Endothelial cell of umbilical vein (primary cell): ENCODE measurements at regions not wholly inside any gene's neighbourhood (a gene's known extent, or its start where the extent isn't known, plus 50 kb on each side); places are given as distances from the start of the nearest gene placed in this dataset.

Experiments used
- BruUV-seq: library from RNA; stranded (reverse); fragments of 400-500 nt; replicated peaks from 2 replicates; lab custom pipeline; 2021; lab: Mats Ljungman, UMichigan
- CTCF ChIA-PET: fragments of 300-600, 350-600 bp; sonication (Branson Sonifier 250); formaldehyde crosslinking; loops from one replicate; lab custom pipeline; 2021; ENCODE audit warnings: antibody characterized with exemption, inconsistent platforms; lab: Charles Lee
- POLR2A ChIA-PET: fragments of 300-600, 350-600 bp; sonication (Branson Sonifier 250); formaldehyde crosslinking; loops from one replicate; lab custom pipeline; 2021; ENCODE audit warnings: antibody characterized with exemption, inconsistent platforms; lab: Charles Lee
- DNase-seq: peaks from one replicate; pipeline ENCODE4 v3.0.0-alpha.2; 2011; ENCODE audit warnings: low read depth, low spot score
- FAIRE-seq: peaks from 2 replicates; lab custom pipeline; 2011; peaks lifted over from hg19 to GRCh38; lab: Jason Lieb, UNC
- H2AFZ ChIP-seq: 2 replicates; pipeline ENCODE4 v1.6.0; 2012; ENCODE audit warnings: low read depth, low read length, control low read depth, inconsistent platforms
- H3K27ac ChIP-seq: 2 replicates; pipeline ENCODE4 v1.5.1; 2011; ENCODE audit warnings: low read depth, mild to moderate bottlenecking, control low read depth, low read length, moderate library complexity; ENCODE audit not compliant: insufficient read depth
- H3K27me3 ChIP-seq, 2 experiments: 2 replicates each; pipeline versions ENCODE4 v1.6.0 to v1.6.1; 2011; ENCODE audit warnings: low read length in 2 of 2, mixed read lengths in 1 of 2; ENCODE audit not compliant: control insufficient read depth in 2 of 2, insufficient read depth in 2 of 2
- H3K36me3 ChIP-seq, 2 experiments: 2 replicates in 1 of 2; 3 replicates in 1 of 2; pipeline ENCODE4 v1.5.1; 2011; ENCODE audit warnings: low read length in 2 of 2, mild to moderate bottlenecking in 1 of 2, moderate library complexity in 1 of 2; ENCODE audit not compliant: control insufficient read depth in 2 of 2, insufficient read depth in 2 of 2; ENCODE audit errors: extremely low read depth in 1 of 2
- H3K4me1 ChIP-seq: 3 replicates; pipeline ENCODE4 v1.5.1; 2011; ENCODE audit warnings: mild to moderate bottlenecking, low read length; ENCODE audit not compliant: control insufficient read depth, insufficient read depth; ENCODE audit errors: extremely low read depth
- H3K4me2 ChIP-seq: 2 replicates; pipeline ENCODE4 v1.6.1; 2011; ENCODE audit warnings: low read length, control low read depth, mixed read lengths; ENCODE audit not compliant: insufficient read depth
- H3K4me3 ChIP-seq, 3 experiments: fragments of 200-600 bp in 1 of 3; sonication (generic), shearing (Covaris generic) in 1 of 3; replicated peaks in 1 of 3; 2 replicates each; pipeline ENCODE4 v1.5.1; 2011 to 2016; ENCODE audit warnings: control low read depth in 3 of 3, low read length in 3 of 3, mild to moderate bottlenecking in 2 of 3, inconsistent platforms in 1 of 3, low read depth in 1 of 3, moderate library complexity in 1 of 3; ENCODE audit not compliant: insufficient read depth in 1 of 3
- H3K79me2 ChIP-seq: 2 replicates; pipeline ENCODE4 v1.6.0; 2012; ENCODE audit warnings: low read length, inconsistent platforms; ENCODE audit not compliant: control insufficient read depth, insufficient read depth
- H3K9ac ChIP-seq: replicated peaks from 2 replicates; pipeline ENCODE3; 2011; ENCODE audit warnings: low read length, control low read depth; ENCODE audit not compliant: insufficient read depth; ENCODE audit errors: extremely low read depth
- H3K9me1 ChIP-seq: replicated peaks from 3 replicates; pipeline ENCODE4 v1.6.0; 2011; ENCODE audit warnings: mild to moderate bottlenecking, low read length; ENCODE audit not compliant: control insufficient read depth, insufficient read depth; ENCODE audit errors: extremely low read depth
- H3K9me3 ChIP-seq: replicated peaks from 2 replicates; pipeline ENCODE4 v1.5.1; 2012; ENCODE audit warnings: low read length, inconsistent platforms; ENCODE audit not compliant: control insufficient read depth, insufficient read depth
- H4K20me1 ChIP-seq: replicated peaks from 2 replicates; pipeline ENCODE3; 2011; ENCODE audit warnings: mild to moderate bottlenecking, low read length; ENCODE audit not compliant: control insufficient read depth, insufficient read depth; ENCODE audit errors: extremely low read depth
- CTCF ChIP-seq, 2 donors: IDR thresholded peaks; 1 replicate in 1 of 2; 2 replicates in 1 of 2; pipeline ENCODE4 v1.5.1; 2011; ENCODE audit warnings: low read length in 2 of 2, mild to moderate bottlenecking in 2 of 2, moderate library complexity in 2 of 2, control low read depth in 1 of 2, inconsistent platforms in 1 of 2, low read depth in 1 of 2; ENCODE audit not compliant: insufficient read depth in 1 of 2; ENCODE audit errors: extremely low read depth in 1 of 2
- EZH2 ChIP-seq: IDR thresholded peaks from 2 replicates; pipeline ENCODE4 v1.6.1; 2012; ENCODE audit warnings: borderline replicate concordance, low read depth, mild to moderate bottlenecking, moderate library complexity, low read length, inconsistent platforms; ENCODE audit not compliant: severe bottlenecking
- FOS ChIP-seq: IDR thresholded peaks from 2 replicates; pipeline ENCODE4 v1.6.1; 2011; ENCODE audit warnings: mild to moderate bottlenecking, low read length, moderate library complexity, borderline replicate concordance; ENCODE audit not compliant: insufficient read depth
- GATA2 ChIP-seq: IDR thresholded peaks from 2 replicates; pipeline ENCODE4 v1.7.0; 2011; ENCODE audit warnings: low read depth, mild to moderate bottlenecking, moderate library complexity, mixed read lengths, low read length; ENCODE audit not compliant: insufficient read length, insufficient read depth
- JUN ChIP-seq: IDR thresholded peaks from 2 replicates; pipeline ENCODE4 v1.6.1; 2011; ENCODE audit warnings: borderline replicate concordance, low read depth; ENCODE audit not compliant: insufficient read length, insufficient read depth
- MAX ChIP-seq: IDR thresholded peaks from 2 replicates; pipeline ENCODE4 v1.6.1; 2011; ENCODE audit not compliant: insufficient read depth, insufficient read length
- MYC ChIP-seq: IDR thresholded peaks from one replicate; pipeline ENCODE4 v1.6.1; 2011; ENCODE audit warnings: mild to moderate bottlenecking, low read depth, low read length
- POLR2A ChIP-seq: IDR thresholded peaks from 2 replicates; pipeline ENCODE4 v1.6.1; 2012; ENCODE audit warnings: low read depth, mild to moderate bottlenecking, control low read depth, low read length
- POLR2AphosphoS5 ChIP-seq: IDR thresholded peaks from 2 replicates; pipeline ENCODE4 v1.6.1; 2012; ENCODE audit warnings: low read depth, mild to moderate bottlenecking, control low read depth, low read length, moderate library complexity; ENCODE audit not compliant: insufficient read depth
- dilution Hi-C: fragments of 300-500 bp; cut with MboI; formaldehyde crosslinking; loops from one replicate; pipeline ENCODE4 v1.15.0; 2019; ENCODE audit warnings: low sequenced_read_pairs; ENCODE audit not compliant: extremely low pct_ligation_motif_present
- intact Hi-C: fragments of 100-400 bp; cut with micrococcal nuclease; formaldehyde crosslinking; loops from one replicate; pipeline ENCODE4 v1.10.0; 2022

- Histone ChIP-seq H3K9ac (no peak overlapping the region), H3K9me3 (no peaks in the 10 kb centered on the region), H3K27ac (no peak overlapping the region), H3K9me1 (no peaks in the 10 kb centered on the region), H2AFZ (no peak overlapping the region), H3K36me3 (no peaks in the 10 kb centered on the region), H3K27me3 (no peaks in the 10 kb centered on the region), H3K79me2 (no peaks in the 10 kb centered on the region), H3K4me3 (no peak overlapping the region), H4K20me1 (no peaks in the 10 kb centered on the region), H3K4me2 (no peak overlapping the region), H3K4me1 (peaks cover 8% of the 10 kb centered on the region)
- POLR2A ChIA-PET, result no interaction called here
- DNase-seq, result no peak
- dilution Hi-C loops, result no loop called here
- BruUV-seq, result no TSS peak
- TF ChIP-seq FOS (no peak), JUN (no peak), MYC (no peak), EZH2 (no peak), MAX (no peak), POLR2AphosphoS5 (no peak), CTCF (IDR thresholded peaks at IDR 0.05; ENCODE audit: extremely low read depth in 1 of 2, insufficient read depth in 1 of 2, low read depth in 1 of 2, low read length in 2 of 2) (no peak), POLR2A (no peak), GATA2 (no peak)
- FAIRE-seq, result no peak
- intact Hi-C loops, result no loop called here
- CTCF ChIA-PET, result no interaction called here
Measured at GRCh38 chr11:104727095-104727494, 171.2 kb downstream of the CASP12 start.
